ENCODE measurements at regions not wholly inside any gene's neighbourhood (a gene's known extent, or its start where the extent isn't known, plus 50 kb on each side); places are given as distances from the start of the nearest gene placed in this dataset.

DNA sequence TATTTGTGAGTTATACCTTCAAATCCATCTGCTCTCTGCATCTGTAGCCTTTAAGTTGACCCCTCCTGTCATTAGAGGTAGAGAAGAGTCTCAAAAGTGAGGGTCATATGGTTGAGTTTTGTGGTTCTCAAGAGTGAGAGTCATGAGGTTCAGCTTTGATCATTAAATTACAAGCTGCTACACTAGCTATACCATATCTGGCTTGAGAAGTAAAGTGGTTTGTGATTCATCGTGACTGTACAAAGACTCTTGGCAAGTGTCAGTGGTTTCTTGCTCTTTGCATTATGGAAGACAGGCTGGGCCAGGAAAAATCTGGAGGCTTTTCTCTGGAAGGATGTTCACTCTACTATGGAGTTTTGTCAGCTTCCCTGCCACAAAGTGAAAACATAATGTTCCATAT lies 170.6 kb downstream of the ZC4H2 start:
- TF ChIP-seq, protein P1, sequence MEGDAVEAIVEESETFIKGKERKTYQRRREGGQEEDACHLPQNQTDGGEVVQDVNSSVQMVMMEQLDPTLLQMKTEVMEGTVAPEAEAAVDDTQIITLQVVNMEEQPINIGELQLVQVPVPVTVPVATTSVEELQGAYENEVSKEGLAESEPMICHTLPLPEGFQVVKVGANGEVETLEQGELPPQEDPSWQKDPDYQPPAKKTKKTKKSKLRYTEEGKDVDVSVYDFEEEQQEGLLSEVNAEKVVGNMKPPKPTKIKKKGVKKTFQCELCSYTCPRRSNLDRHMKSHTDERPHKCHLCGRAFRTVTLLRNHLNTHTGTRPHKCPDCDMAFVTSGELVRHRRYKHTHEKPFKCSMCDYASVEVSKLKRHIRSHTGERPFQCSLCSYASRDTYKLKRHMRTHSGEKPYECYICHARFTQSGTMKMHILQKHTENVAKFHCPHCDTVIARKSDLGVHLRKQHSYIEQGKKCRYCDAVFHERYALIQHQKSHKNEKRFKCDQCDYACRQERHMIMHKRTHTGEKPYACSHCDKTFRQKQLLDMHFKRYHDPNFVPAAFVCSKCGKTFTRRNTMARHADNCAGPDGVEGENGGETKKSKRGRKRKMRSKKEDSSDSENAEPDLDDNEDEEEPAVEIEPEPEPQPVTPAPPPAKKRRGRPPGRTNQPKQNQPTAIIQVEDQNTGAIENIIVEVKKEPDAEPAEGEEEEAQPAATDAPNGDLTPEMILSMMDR (IDR thresholded peaks at IDR 0.05; ENCODE audit: borderline replicate concordance, extremely low read depth, low read length, poor library complexity, severe bottlenecking) = no peak
- no peak for TF ChIP-seq EZH2 (IDR thresholded peaks at IDR 0.05; ENCODE audit: borderline replicate concordance, low read depth, low read length, severe bottlenecking)

All from DND-41 (cell line).